GM23338 (cell line): ENCODE measurements at regions not wholly inside any gene's neighbourhood (a gene's known extent, or its start where the extent isn't known, plus 50 kb on each side); places are given as distances from the start of the nearest gene placed in this dataset.

ENCODE experiments used
- ATAC-seq: fragments of 200-7000 bp; cut with Tn5 transposase; 3 replicates; pipeline ENCODE4 v1.9.1; 2020
- DNase-seq: peaks from one replicate; pipeline ENCODE4 v3.0.0-alpha.2; 2015; ENCODE audit warnings: low spot score
- H2AFZ ChIP-seq: fragments of 200-600 bp; sonication (generic); 2 replicates; pipeline ENCODE4 v1.8.0; 2016; ENCODE audit warnings: antibody characterized with exemption, mild to moderate bottlenecking, moderate library complexity
- H3F3A ChIP-seq: fragments of 200-600 bp; sonication (generic); replicated peaks from 2 replicates; pipeline ENCODE4 v1.8.0; 2017; ENCODE audit warnings: antibody characterized with exemption, mixed run types, low read depth
- H3K27ac ChIP-seq: fragments of 200-600 bp; sonication (generic); 2 replicates; pipeline ENCODE4 v1.6.1; 2016; ENCODE audit warnings: low read depth
- H3K27me3 ChIP-seq: fragments of 200-600 bp; sonication (generic); 2 replicates; pipeline ENCODE4 v1.8.0; 2016; ENCODE audit warnings: mild to moderate bottlenecking, mixed run types, moderate library complexity; ENCODE audit not compliant: insufficient read depth
- H3K36me3 ChIP-seq: fragments of 200-600 bp; sonication (generic); 2 replicates; pipeline ENCODE4 v1.8.0; 2016; ENCODE audit warnings: mild to moderate bottlenecking; ENCODE audit not compliant: insufficient read depth
- H3K4me1 ChIP-seq: fragments of 200-600 bp; sonication (generic); 2 replicates; pipeline ENCODE4 v1.8.0; 2016; ENCODE audit warnings: mild to moderate bottlenecking, moderate library complexity; ENCODE audit not compliant: insufficient read depth
- H3K4me2 ChIP-seq: fragments of 200-600 bp; sonication (generic); 2 replicates; pipeline ENCODE4 v1.7.1; 2017; ENCODE audit warnings: mixed run types
- H3K4me3 ChIP-seq: fragments of 200-600 bp; sonication (generic); 2 replicates; pipeline ENCODE4 v1.6.1; 2016; ENCODE audit warnings: mixed run types
- H3K79me2 ChIP-seq: fragments of 200-600 bp; sonication (generic); replicated peaks from 2 replicates; pipeline ENCODE4 v1.8.0; 2017; ENCODE audit warnings: mild to moderate bottlenecking; ENCODE audit not compliant: insufficient read depth
- H3K9me2 ChIP-seq: fragments of 200-600 bp; sonication (generic); 2 replicates; pipeline ENCODE4 v1.8.0; 2017; ENCODE audit not compliant: insufficient read depth
- H4K20me1 ChIP-seq: fragments of 200-600 bp; sonication (generic); replicated peaks from 2 replicates; pipeline ENCODE4 v1.8.0; 2017; ENCODE audit warnings: mild to moderate bottlenecking; ENCODE audit not compliant: insufficient read depth
- H3K27ac Mint-ChIP-seq: 2 replicates; pipeline ENCODE4 v1.8.0; 2020; ENCODE audit warnings: inconsistent platforms, mild to moderate bottlenecking, moderate library complexity, mixed read lengths
- H3K27me3 Mint-ChIP-seq: 3 replicates; pipeline ENCODE4 v1.8.0; 2022; ENCODE audit warnings: low read depth, mild to moderate bottlenecking, moderate library complexity, mixed read lengths, inconsistent platforms; ENCODE audit not compliant: insufficient read depth, poor library complexity
- H3K36me3 Mint-ChIP-seq: 3 replicates; pipeline ENCODE4 v1.8.0; 2021; ENCODE audit warnings: low read depth, mild to moderate bottlenecking, inconsistent platforms, moderate library complexity, mixed read lengths
- H3K4me1 Mint-ChIP-seq: 3 replicates; pipeline ENCODE4 v1.8.0; 2020; ENCODE audit warnings: mild to moderate bottlenecking, inconsistent platforms, mixed read lengths
- H3K4me3 Mint-ChIP-seq: 3 replicates; pipeline ENCODE4 v1.8.0; 2021; ENCODE audit warnings: moderate library complexity, mild to moderate bottlenecking, inconsistent platforms, mixed read lengths
- H3K9me3 Mint-ChIP-seq: 3 replicates; pipeline ENCODE4 v1.8.0; 2020; ENCODE audit warnings: moderate library complexity, mild to moderate bottlenecking, inconsistent platforms, mixed read lengths
- CREB1 ChIP-seq: fragments of 250-450 bp; sonication (Bioruptor Pico); IDR thresholded peaks from 2 replicates; pipeline ENCODE4 v1.5.0; 2020; ENCODE audit warnings: low read depth, mild to moderate bottlenecking, moderate library complexity
- ETS1 ChIP-seq: IDR thresholded peaks from 2 replicates; pipeline ENCODE4 v1.6.1; 2016; ENCODE audit warnings: antibody characterized with exemption
- EZH2 ChIP-seq: fragments of 200-600 bp; sonication (generic); IDR thresholded peaks from one replicate; pipeline ENCODE4 v1.8.0; 2017; ENCODE audit warnings: antibody characterized with exemption, mild to moderate bottlenecking, low read depth; ENCODE audit not compliant: unreplicated experiment
- JUNB ChIP-seq: IDR thresholded peaks from one replicate; pipeline ENCODE4 v1.6.1; 2016; ENCODE audit warnings: antibody characterized with exemption; ENCODE audit not compliant: unreplicated experiment
- NANOG ChIP-seq: IDR thresholded peaks from 2 replicates; pipeline ENCODE4 v1.6.1; 2016; ENCODE audit warnings: antibody characterized with exemption, borderline replicate concordance
- POLR2AphosphoS5 ChIP-seq: IDR thresholded peaks from 2 replicates; pipeline ENCODE4 v1.6.1; 2016; ENCODE audit warnings: antibody characterized with exemption, low read depth
- STAT1 ChIP-seq: IDR thresholded peaks from one replicate; pipeline ENCODE4 v1.6.1; 2016; ENCODE audit warnings: antibody characterized with exemption; ENCODE audit not compliant: unreplicated experiment
- ZNF462 ChIP-seq: fragments of 250-450 bp; sonication (Bioruptor Pico); IDR thresholded peaks from 2 replicates; pipeline ENCODE4 v1.5.0; 2020; ENCODE audit warnings: mild to moderate bottlenecking, moderate library complexity
- TF ChIP-seq, protein P1 (sequence below), 2 experiments: fragments of 200-600 bp in 1 of 2; sonication (generic) in 1 of 2; conservative IDR thresholded peaks; 2 replicates each; pipeline versions ENCODE4 v1.5.1 to v1.6.1; 2016 to 2017; ENCODE audit warnings: antibody characterized with exemption in 2 of 2, low read depth in 2 of 2, mild to moderate bottlenecking in 2 of 2, moderate library complexity in 1 of 2

DNA sequence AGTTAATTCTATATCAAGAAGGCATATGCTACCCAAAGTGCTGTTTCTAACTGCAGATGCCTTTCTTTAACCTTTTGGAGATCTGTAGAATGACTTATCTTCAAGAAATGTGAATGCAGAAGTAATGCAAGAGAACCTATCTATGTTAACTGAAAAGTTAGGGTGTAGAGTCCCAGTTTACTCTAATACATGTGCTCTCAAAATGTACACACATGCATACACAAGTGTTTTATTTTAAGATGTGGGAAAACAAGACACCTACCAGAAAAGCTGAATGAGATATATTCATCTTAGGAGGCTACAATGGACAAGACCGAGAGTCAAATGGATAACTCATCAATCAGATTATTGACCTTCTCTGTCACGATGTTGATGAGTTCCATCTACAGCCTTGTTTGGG, 80.9 kb downstream of the CDCA7 start (continued):
- TF ChIP-seq ETS1 (no peak), CREB1 (CRISPR knock-in tag) (no peak), NANOG (no peak)

- H3F3A ChIP-seq: no peaks in the 10 kb centered on the region
- H3K27me3 ChIP-seq: no peaks in the 10 kb centered on the region
- Mint-ChIP-seq H3K27me3 (peaks cover 4% of the 10 kb centered on the region), H3K9me3 (no peaks in the 10 kb centered on the region), H3K4me3 (no peak overlapping the region), H3K36me3 (no peaks in the 10 kb centered on the region), H3K4me1 (no peaks in the 10 kb centered on the region), H3K27ac (no peak overlapping the region)
- TF ChIP-seq STAT1 (no peak), EZH2 (no peak)
- no peak for DNase-seq
- H2AFZ ChIP-seq: no peak overlapping the region
- ATAC-seq: no peak
- no peak overlapping the region for H3K27ac ChIP-seq
- no peaks in the 10 kb centered on the region for H3K4me1 ChIP-seq
- no peaks in the 10 kb centered on the region; the same call in 1 of the 2 replicates for H4K20me1 ChIP-seq
- no peaks in the 10 kb centered on the region for H3K9me2 ChIP-seq
- no peak overlapping the region for H3K4me2 ChIP-seq
- no peaks in the 10 kb centered on the region for H3K36me3 ChIP-seq
- no peak overlapping the region for H3K4me3 ChIP-seq
- no peaks in the 10 kb centered on the region for H3K79me2 ChIP-seq
Observed at GRCh38 chr2:173436088-173436487, 81.4 kb downstream of the CDCA7 start.

DNA sequence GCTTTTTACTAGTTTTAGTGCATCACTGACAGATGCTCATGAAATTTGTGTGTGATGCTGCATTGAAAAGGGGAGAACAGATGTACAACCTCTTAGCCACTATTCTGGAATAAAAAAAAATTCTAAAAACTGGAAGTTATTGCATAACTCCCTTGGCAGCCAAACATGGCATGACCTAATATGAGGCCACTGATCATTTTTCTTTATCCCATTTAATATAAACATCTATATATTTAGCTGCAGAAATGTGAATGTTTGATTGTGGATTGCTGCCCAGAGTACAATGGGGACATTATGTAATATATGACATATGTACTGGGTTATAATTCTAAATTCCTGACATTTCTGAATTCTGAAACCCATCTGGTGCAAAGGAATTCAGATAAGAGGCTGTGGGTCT, 86.5 kb downstream of the CDCA7 start:
- H3F3A ChIP-seq: no peaks in the 10 kb centered on the region
- peaks cover 3% of the 10 kb centered on the region for H3K27me3 Mint-ChIP-seq
- TF ChIP-seq POLR2AphosphoS5 (no peak), ZNF462 (CRISPR knock-in tag) (no peak), JUNB (no peak)
- TF ChIP-seq, protein P1, sequence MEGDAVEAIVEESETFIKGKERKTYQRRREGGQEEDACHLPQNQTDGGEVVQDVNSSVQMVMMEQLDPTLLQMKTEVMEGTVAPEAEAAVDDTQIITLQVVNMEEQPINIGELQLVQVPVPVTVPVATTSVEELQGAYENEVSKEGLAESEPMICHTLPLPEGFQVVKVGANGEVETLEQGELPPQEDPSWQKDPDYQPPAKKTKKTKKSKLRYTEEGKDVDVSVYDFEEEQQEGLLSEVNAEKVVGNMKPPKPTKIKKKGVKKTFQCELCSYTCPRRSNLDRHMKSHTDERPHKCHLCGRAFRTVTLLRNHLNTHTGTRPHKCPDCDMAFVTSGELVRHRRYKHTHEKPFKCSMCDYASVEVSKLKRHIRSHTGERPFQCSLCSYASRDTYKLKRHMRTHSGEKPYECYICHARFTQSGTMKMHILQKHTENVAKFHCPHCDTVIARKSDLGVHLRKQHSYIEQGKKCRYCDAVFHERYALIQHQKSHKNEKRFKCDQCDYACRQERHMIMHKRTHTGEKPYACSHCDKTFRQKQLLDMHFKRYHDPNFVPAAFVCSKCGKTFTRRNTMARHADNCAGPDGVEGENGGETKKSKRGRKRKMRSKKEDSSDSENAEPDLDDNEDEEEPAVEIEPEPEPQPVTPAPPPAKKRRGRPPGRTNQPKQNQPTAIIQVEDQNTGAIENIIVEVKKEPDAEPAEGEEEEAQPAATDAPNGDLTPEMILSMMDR (conservative IDR thresholded peaks at IDR 0.05; ENCODE audit: low read depth in 2 of 2): no peak

More for the DNA sequence above, 86.5 kb downstream of the CDCA7 start:
- Histone ChIP-seq H3K4me3 (no peak overlapping the region), H3K9me2 (no peaks in the 10 kb centered on the region), H4K20me1 (no peaks in the 10 kb centered on the region; the same call in 1 of the 2 replicates), H2AFZ (no peak overlapping the region), H3K27ac (no peak overlapping the region), H3K4me2 (no peak overlapping the region), H3K4me1 (no peaks in the 10 kb centered on the region), H3K36me3 (no peaks in the 10 kb centered on the region), H3K79me2 (no peaks in the 10 kb centered on the region), H3K27me3 (no peaks in the 10 kb centered on the region)
- Mint-ChIP-seq H3K27ac (no peak overlapping the region), H3K9me3 (no peaks in the 10 kb centered on the region), H3K4me3 (no peak overlapping the region), H3K36me3 (no peaks in the 10 kb centered on the region), H3K4me1 (no peaks in the 10 kb centered on the region)
- DNase-seq (no peak), ATAC-seq (no peak)
